B cell (primary cell): ENCODE measurements at regions not wholly inside any gene's neighbourhood (a gene's known extent, or its start where the extent isn't known, plus 50 kb on each side); places are given as distances from the start of the nearest gene placed in this dataset.
"Not testable (repeated sequence)": the region's sequence is repeated elsewhere in the genome, so short reads cannot be mapped to it uniquely, and the experiment has no call there.

Experiments
- CTCF ChIP-seq: fragments of 200-600 bp; IDR thresholded peaks from one replicate; pipeline ENCODE4 v1.8.0; 2022; ENCODE audit warnings: antibody characterized with exemption, mild to moderate bottlenecking
- EZH2 ChIP-seq: IDR thresholded peaks from 2 replicates; pipeline ENCODE4 v1.6.1; 2012; ENCODE audit warnings: borderline replicate concordance, low read depth, mild to moderate bottlenecking, moderate library complexity, low read length; ENCODE audit not compliant: insufficient read depth, poor library complexity, severe bottlenecking

GRCh38 chr15:21546182-21546903, 106.0 kb upstream of the POTEB3 start:
- TF ChIP-seq CTCF, EZH2: not testable (repeated sequence)
